GM21825 (cell line): ENCODE measurements at regions not wholly inside any gene's neighbourhood (a gene's known extent, or its start where the extent isn't known, plus 50 kb on each side); places are given as distances from the start of the nearest gene placed in this dataset.
A peak's percentile ranks its signal among the peaks of the same experiment; 100 is the strongest.

ENCODE experiments used
- ATAC-seq: cut with Tn5 transposase; IDR thresholded peaks from one replicate; pipeline ENCODE4 v1.9.1; 2021; ENCODE audit warnings: mild to moderate bottlenecking, moderate library complexity; ENCODE audit not compliant: unreplicated experiment

GRCh38 chr12:83865431-83865830 lies 1047.2 kb downstream of the SLC6A15 start:
- no peak for ATAC-seq

- no peak for ATAC-seq
Measured at GRCh38 chr12:83864054-83864453, 1048.5 kb downstream of the SLC6A15 start.

GRCh38 chr12:83859021-83859420 lies 1053.6 kb downstream of the SLC6A15 start:
- no peak for ATAC-seq

GRCh38 chr12:83856803-83857202 lies 1055.8 kb downstream of the SLC6A15 start:
- no peak for ATAC-seq

- no peak for ATAC-seq
Measured at GRCh38 chr12:83850531-83850930, 1062.1 kb downstream of the SLC6A15 start.

GRCh38 chr12:83848702-83849101 lies 1063.9 kb downstream of the SLC6A15 start:
- ATAC-seq: no peak

GRCh38 chr12:83843541-83843940 lies 1069.1 kb downstream of the SLC6A15 start:
- ATAC-seq: no peak

GRCh38 chr12:83841620-83842019 lies 1071.0 kb downstream of the SLC6A15 start:
- no peak for ATAC-seq

- ATAC-seq: no peak
Measured at GRCh38 chr12:83827860-83828259, 1084.7 kb downstream of the SLC6A15 start.

GRCh38 chr12:83827193-83827592 lies 1085.4 kb downstream of the SLC6A15 start:
- no peak for ATAC-seq

- peak; percentile 70 for ATAC-seq
Measured at GRCh38 chr12:83826112-83826511, 1086.5 kb downstream of the SLC6A15 start.

GRCh38 chr12:83823386-83824045 lies 1089.1 kb downstream of the SLC6A15 start:
- ATAC-seq: peak; percentile 90

- no peak for ATAC-seq
Measured at GRCh38 chr12:83821967-83822366, 1090.6 kb downstream of the SLC6A15 start.

GRCh38 chr12:83818881-83819280 lies 1093.7 kb downstream of the SLC6A15 start:
- ATAC-seq: no peak

GRCh38 chr12:83817730-83818129 lies 1094.9 kb downstream of the SLC6A15 start:
- no peak for ATAC-seq

- ATAC-seq: no peak
Measured at GRCh38 chr12:83808591-83808990, 1104.0 kb downstream of the SLC6A15 start.

GRCh38 chr12:83807871-83808270 lies 1104.7 kb downstream of the SLC6A15 start:
- no peak for ATAC-seq

- no peak for ATAC-seq
Measured at GRCh38 chr12:83805873-83806272, 1106.7 kb downstream of the SLC6A15 start.

- ATAC-seq: no peak
Measured at GRCh38 chr12:83805156-83805772, 1107.3 kb downstream of the SLC6A15 start.

GRCh38 chr12:83801972-83802371 lies 1110.6 kb downstream of the SLC6A15 start:
- no peak for ATAC-seq

- no peak for ATAC-seq
Measured at GRCh38 chr12:83800022-83800421, 1112.6 kb downstream of the SLC6A15 start.

GRCh38 chr12:83796531-83796930 lies 1109.8 kb downstream of the TMTC2 start:
- no peak for ATAC-seq

- ATAC-seq: no peak
Measured at GRCh38 chr12:83793616-83794015, 1106.9 kb downstream of the TMTC2 start.
